Activated CD8-positive, alpha-beta T cell treated with anti-CD3 and anti-CD28 coated beads for 36 hours (primary cell): ENCODE measurements at regions not wholly inside any gene's neighbourhood (a gene's known extent, or its start where the extent isn't known, plus 50 kb on each side); places are given as distances from the start of the nearest gene placed in this dataset.

Source experiments
- ATAC-seq: fragments of 200-7000 bp; cut with Tn5 transposase; one replicate; pipeline ENCODE4 v1.10.0; 2021; ENCODE audit warnings: mild to moderate bottlenecking, moderate library complexity
- CTCF ChIA-PET: fragments of 350-600 bp; sonication (Branson Sonifier 250); formaldehyde crosslinking; loops from one replicate; lab custom pipeline; 2021; ENCODE audit warnings: antibody characterized with exemption; lab: Charles Lee
- POLR2A ChIA-PET: fragments of 350-600 bp; sonication (Branson Sonifier 250); formaldehyde crosslinking; loops from one replicate; lab custom pipeline; 2021; ENCODE audit warnings: antibody characterized with exemption; lab: Charles Lee
- DNase-seq: peaks from one replicate; pipeline ENCODE4 v3.0.0-alpha.2; 2020
- H3K27ac Mint-ChIP-seq: one replicate; pipeline ENCODE4 v1.8.0; 2021; ENCODE audit warnings: mild to moderate bottlenecking, mixed read lengths
- H3K27me3 Mint-ChIP-seq: one replicate; pipeline ENCODE4 v1.8.0; 2021; ENCODE audit warnings: mixed read lengths
- H3K36me3 Mint-ChIP-seq: one replicate; pipeline ENCODE4 v1.8.0; 2021; ENCODE audit warnings: low read depth, mixed read lengths
- H3K4me1 Mint-ChIP-seq: one replicate; pipeline ENCODE4 v1.8.0; 2021; ENCODE audit warnings: low read depth, mixed read lengths
- H3K4me3 Mint-ChIP-seq: one replicate; pipeline ENCODE4 v1.8.0; 2021; ENCODE audit warnings: mild to moderate bottlenecking, moderate library complexity, mixed read lengths
- H3K9me3 Mint-ChIP-seq: one replicate; pipeline ENCODE4 v1.8.0; 2021; ENCODE audit warnings: mixed read lengths
- intact Hi-C: fragments of 100-400 bp; cut with micrococcal nuclease; formaldehyde crosslinking; loops from one replicate; pipeline ENCODE4 v1.10.0; 2022
- TF ChIP-seq, protein P1 (sequence below): fragments of 200-600 bp; IDR thresholded peaks from one replicate; pipeline ENCODE4 v1.8.0; 2022; ENCODE audit warnings: antibody characterized with exemption, mild to moderate bottlenecking

DNA sequence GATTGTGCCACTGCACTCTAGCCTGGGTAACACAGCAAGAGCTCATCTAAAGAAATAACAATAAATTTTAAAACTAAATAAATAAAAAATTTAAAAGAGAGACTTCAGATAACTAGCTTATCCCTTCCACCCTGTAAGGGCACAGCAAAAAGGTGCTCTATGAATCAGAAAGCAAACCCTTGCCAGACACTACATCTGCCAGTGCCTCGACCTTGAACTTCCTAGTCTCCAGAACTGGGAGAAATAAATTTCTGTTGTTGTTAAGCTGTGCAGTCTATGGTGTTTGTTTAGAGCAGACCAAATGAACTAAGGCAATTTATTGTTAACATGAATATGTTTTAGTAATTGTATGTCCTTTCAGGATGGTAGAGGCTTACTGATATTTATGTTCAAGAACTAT lies 174.9 kb upstream of the TRIM24 start:
- no peak overlapping the region for H3K4me3 Mint-ChIP-seq
- DNase-seq = no peak
- ChIA-PET POLR2A (no interaction called here), CTCF (no interaction called here)
- intact Hi-C loops = no loop called here
- TF ChIP-seq, protein P1, sequence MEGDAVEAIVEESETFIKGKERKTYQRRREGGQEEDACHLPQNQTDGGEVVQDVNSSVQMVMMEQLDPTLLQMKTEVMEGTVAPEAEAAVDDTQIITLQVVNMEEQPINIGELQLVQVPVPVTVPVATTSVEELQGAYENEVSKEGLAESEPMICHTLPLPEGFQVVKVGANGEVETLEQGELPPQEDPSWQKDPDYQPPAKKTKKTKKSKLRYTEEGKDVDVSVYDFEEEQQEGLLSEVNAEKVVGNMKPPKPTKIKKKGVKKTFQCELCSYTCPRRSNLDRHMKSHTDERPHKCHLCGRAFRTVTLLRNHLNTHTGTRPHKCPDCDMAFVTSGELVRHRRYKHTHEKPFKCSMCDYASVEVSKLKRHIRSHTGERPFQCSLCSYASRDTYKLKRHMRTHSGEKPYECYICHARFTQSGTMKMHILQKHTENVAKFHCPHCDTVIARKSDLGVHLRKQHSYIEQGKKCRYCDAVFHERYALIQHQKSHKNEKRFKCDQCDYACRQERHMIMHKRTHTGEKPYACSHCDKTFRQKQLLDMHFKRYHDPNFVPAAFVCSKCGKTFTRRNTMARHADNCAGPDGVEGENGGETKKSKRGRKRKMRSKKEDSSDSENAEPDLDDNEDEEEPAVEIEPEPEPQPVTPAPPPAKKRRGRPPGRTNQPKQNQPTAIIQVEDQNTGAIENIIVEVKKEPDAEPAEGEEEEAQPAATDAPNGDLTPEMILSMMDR = no peak
- no peaks in the 10 kb centered on the region for H3K4me1 Mint-ChIP-seq
- H3K27ac Mint-ChIP-seq = no peak overlapping the region
- H3K36me3 Mint-ChIP-seq = no peaks in the 10 kb centered on the region
- H3K27me3 Mint-ChIP-seq = no peaks in the 10 kb centered on the region
- peaks cover 3% of the 10 kb centered on the region for H3K9me3 Mint-ChIP-seq
- ATAC-seq = no peak

DNA sequence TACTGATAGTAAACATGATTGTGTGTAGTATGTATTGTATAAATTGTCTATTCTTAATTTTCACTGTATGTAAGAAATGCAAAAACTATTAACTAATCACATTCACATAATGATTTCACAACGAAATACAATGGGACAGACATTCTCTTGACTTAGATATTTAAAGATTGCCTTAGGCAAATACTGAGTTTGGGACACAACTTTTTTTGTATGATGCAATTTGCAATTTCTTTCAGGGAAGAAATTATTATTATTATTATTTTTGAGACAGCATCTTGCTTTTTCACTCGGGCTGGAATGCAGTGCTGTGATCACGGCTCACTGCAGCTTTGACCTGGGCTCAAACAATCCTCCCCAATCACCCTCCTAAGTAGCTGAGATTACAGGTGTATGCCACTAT lies 173.2 kb upstream of the TRIM24 start:
- TF ChIP-seq, protein P1 = no peak
- DNase-seq (no peak), ATAC-seq (no peak)
- intact Hi-C loops = no loop called here
- Mint-ChIP-seq H3K4me1 (no peaks in the 10 kb centered on the region), H3K36me3 (no peaks in the 10 kb centered on the region), H3K27me3 (no peaks in the 10 kb centered on the region), H3K9me3 (peaks cover 8% of the 10 kb centered on the region), H3K4me3 (no peak overlapping the region), H3K27ac (no peak overlapping the region)
- POLR2A ChIA-PET = no interaction called here
- CTCF ChIA-PET = no interaction called here

DNA sequence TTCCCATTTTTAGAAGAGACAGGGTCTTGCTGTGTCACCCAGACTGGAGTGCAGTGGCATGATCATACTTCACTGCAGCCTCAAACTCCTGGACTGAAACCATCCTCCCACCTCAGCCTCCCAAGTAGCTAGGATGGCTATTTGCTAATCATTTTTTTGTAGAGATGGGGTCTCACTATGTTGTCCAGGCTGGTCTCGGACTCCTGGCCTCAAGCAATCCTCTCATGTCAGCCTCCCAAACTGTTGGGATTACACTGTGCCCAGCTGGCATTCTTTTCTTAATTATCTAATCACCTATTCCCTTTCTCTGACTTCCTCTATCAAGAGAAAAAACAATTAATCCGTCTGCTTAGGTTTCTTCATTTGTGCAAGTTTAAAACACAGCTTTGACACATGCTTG lies 172.5 kb upstream of the TRIM24 start:
- Mint-ChIP-seq H3K4me1 (no peaks in the 10 kb centered on the region), H3K4me3 (no peak overlapping the region), H3K36me3 (no peaks in the 10 kb centered on the region), H3K27ac (no peak overlapping the region), H3K9me3 (peaks cover 8% of the 10 kb centered on the region), H3K27me3 (no peaks in the 10 kb centered on the region)
- ChIA-PET POLR2A (no interaction called here), CTCF (no interaction called here)
- ATAC-seq = no peak
- TF ChIP-seq, protein P1 = no peak
- intact Hi-C loops = no loop called here
- no peak for DNase-seq

DNA sequence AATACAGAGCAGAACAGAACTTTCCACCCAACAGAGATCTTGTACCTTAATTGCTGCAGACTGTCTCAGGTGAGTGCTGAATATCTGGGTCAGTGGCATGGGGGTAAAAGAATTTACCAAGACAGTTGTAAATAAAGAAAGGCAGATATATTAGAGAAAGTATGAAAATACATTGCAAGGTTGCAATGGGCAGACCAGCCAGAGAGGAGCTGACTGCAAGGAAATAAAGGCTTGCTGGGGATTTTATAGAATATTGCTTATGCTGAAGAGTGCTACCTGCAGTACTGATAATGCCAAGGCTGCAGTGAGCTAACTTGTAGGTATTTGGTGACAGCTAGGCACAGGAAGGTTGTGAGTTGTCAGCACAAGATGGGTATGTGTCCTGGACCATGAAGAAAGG lies 171.0 kb upstream of the TRIM24 start:
- Mint-ChIP-seq H3K27ac (no peak overlapping the region), H3K9me3 (peaks cover 8% of the 10 kb centered on the region), H3K36me3 (no peaks in the 10 kb centered on the region), H3K4me1 (no peaks in the 10 kb centered on the region), H3K27me3 (no peaks in the 10 kb centered on the region), H3K4me3 (no peak overlapping the region)
- intact Hi-C loops = no loop called here
- no peak for ATAC-seq
- ChIA-PET CTCF (no interaction called here), POLR2A (no interaction called here)
- DNase-seq = no peak
- TF ChIP-seq, protein P1 = no peak

DNA sequence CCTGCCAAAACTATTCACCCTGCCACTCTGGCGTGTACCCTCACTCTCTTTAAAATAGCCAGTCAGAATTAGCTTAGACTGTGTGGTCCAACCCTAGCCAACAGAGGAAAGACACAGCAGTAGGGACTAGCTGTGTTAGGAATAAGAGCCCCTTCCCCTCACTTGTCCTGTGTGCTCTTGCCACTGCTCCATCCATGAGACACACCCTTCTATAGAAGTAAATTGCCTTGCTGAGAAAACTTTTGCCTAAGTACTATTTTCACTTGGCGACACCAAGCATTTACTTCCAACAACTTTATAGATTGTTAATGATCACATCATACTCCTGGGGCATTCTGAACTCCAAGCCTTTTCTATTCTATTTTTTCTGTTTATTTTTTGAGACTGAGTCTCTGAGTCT lies 170.2 kb upstream of the TRIM24 start:
- H3K9me3 Mint-ChIP-seq = peaks cover 8% of the 10 kb centered on the region
- TF ChIP-seq, protein P1 = no peak
- no peaks in the 10 kb centered on the region for H3K27me3 Mint-ChIP-seq
- H3K4me1 Mint-ChIP-seq = no peaks in the 10 kb centered on the region
- H3K4me3 Mint-ChIP-seq = no peak overlapping the region
- CTCF ChIA-PET = interaction anchor here (1.0 kb wide), 1 partner anchor 8 kb away, joined by 3 read pairs; no protein-coding TSS in a partner anchor
- POLR2A ChIA-PET = no interaction called here
- ATAC-seq = no peak
- no peak for DNase-seq
- no peaks in the 10 kb centered on the region for H3K36me3 Mint-ChIP-seq
- no peak overlapping the region for H3K27ac Mint-ChIP-seq
- intact Hi-C loops = no loop called here
